Lower leg skin (tissue), 3 donors: ENCODE measurements at regions not wholly inside any gene's neighbourhood (a gene's known extent, or its start where the extent isn't known, plus 50 kb on each side); places are given as distances from the start of the nearest gene placed in this dataset.

ENCODE experiments used
- POLR2A ChIP-seq, 2 donors: fragments of 450-650 bp; IDR thresholded peaks; one replicate each; pipeline ENCODE4 v1.6.1; 2016 to 2017; ENCODE audit warnings: antibody characterized with exemption in 2 of 2, mild to moderate bottlenecking in 1 of 2, moderate library complexity in 1 of 2
- TF ChIP-seq, protein P1 (sequence below), 3 donors: fragments of 450-650 bp; IDR thresholded peaks; one replicate each; pipeline ENCODE4 v1.5.1; 2016; ENCODE audit warnings: antibody characterized with exemption in 3 of 3, mild to moderate bottlenecking in 3 of 3, moderate library complexity in 2 of 3

DNA sequence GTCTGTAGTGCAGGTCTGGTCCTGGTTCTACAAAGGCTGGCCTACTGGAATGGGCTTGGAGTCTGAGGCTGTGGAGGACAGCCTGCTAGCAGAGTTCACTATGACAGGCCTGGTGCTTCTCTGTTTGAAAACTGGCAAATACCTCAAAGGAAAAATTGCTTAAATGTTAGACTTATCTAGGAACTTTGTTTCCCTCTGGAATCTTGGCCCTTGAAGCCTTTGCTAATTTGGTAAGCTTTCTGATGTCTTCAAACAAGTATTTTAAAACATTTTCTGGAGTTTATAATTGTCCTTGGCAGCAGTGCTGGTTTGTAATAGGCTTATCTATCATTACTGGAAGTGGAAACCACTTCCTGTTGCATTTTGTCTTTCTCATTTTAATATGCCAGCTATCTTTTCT is 139.7 kb downstream of the TMEM26 start:
- TF ChIP-seq, protein P1, sequence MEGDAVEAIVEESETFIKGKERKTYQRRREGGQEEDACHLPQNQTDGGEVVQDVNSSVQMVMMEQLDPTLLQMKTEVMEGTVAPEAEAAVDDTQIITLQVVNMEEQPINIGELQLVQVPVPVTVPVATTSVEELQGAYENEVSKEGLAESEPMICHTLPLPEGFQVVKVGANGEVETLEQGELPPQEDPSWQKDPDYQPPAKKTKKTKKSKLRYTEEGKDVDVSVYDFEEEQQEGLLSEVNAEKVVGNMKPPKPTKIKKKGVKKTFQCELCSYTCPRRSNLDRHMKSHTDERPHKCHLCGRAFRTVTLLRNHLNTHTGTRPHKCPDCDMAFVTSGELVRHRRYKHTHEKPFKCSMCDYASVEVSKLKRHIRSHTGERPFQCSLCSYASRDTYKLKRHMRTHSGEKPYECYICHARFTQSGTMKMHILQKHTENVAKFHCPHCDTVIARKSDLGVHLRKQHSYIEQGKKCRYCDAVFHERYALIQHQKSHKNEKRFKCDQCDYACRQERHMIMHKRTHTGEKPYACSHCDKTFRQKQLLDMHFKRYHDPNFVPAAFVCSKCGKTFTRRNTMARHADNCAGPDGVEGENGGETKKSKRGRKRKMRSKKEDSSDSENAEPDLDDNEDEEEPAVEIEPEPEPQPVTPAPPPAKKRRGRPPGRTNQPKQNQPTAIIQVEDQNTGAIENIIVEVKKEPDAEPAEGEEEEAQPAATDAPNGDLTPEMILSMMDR (IDR thresholded peaks at IDR 0.05) = no peak
- no peak for TF ChIP-seq POLR2A (IDR thresholded peaks at IDR 0.05)
